ENCODE measurements at regions not wholly inside any gene's neighbourhood (a gene's known extent, or its start where the extent isn't known, plus 50 kb on each side); places are given as distances from the start of the nearest gene placed in this dataset.

- no peak for DNase-seq
Measured at GRCh38 chr2:195606179-195606578, 50.8 kb upstream of the SLC39A10 start.

DNA sequence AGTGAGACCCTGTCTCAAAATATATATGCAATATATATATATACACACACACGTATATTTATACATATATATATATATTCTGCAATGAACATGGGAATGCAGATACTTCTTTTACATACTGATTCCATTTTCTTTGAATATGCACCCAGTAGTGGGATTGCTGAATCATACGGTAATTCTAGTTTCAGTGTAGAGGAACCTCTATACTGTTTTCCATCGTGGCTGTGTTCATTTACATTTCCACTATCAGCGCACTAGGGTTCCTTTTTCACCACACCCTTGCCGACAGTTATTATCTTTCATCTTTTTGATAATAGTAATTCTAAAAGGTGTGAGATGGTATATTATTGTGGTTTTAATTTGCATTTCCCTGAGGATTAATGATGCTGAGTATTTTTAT, 52.3 kb upstream of the SLC39A10 start:
- no peak for DNase-seq

DNA sequence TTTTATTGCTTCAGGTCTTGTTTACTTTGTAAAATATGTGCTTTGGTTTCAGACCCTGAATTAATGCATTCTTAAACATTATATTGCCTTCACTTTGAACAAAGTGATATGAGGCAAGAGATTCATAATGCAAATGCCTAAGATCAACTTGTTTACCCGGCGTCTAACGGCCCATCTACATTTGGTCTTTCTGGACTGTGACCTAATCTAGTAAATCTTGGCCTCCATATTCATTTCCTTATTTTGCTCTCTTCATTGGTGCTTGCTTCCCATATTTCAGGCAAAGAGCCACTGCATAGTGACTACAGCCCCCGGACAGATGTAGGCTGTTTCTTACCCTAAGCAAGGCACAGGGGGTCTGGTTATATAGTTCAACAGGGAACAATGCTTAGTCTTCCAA, 53.0 kb upstream of the SLC39A10 start:
- no peak for DNase-seq

GRCh38 chr2:195603408-195603807, 53.6 kb upstream of the SLC39A10 start:
- no peak for DNase-seq

DNA sequence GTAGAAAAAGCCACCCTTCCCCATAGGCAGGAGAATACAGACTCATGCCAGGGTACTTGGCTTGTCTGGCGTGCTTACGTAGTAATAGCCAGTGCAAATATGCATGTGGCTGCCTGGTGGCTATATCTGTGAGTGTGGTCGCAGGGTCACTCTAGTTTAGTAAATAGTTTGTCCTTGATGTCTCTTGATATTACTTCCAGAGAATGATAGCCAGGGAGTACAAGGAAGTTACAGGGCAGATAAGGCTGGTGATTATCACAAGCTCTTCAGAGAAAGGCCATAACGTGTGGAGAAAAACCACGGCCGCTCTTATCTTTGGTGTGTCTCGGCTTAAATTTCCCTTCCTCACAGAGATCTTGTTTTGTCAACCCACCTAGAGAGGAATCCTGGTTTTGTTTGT, 54.3 kb upstream of the SLC39A10 start:
- no peak for DNase-seq

DNA sequence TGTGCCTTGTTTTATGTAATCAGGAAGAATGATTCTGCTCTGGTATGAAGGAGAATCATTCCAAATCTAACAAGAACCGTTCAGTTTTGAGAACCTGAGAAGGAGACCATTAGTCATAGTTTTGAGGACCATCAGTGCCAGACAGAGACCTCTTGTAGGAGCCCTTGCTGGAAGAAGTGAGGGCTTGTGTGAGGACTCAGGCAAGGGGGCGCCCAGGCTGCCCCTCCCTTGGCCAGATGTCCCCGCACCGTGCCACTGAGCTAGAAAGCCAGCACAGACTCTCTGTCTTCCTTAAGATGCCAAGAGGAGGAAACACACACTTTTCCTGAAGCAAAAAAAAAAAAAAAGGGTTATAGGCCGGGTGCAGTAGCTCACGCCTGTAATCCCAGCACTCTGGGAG, 55.7 kb upstream of the SLC39A10 start:
- DNase-seq: no peak

DNA sequence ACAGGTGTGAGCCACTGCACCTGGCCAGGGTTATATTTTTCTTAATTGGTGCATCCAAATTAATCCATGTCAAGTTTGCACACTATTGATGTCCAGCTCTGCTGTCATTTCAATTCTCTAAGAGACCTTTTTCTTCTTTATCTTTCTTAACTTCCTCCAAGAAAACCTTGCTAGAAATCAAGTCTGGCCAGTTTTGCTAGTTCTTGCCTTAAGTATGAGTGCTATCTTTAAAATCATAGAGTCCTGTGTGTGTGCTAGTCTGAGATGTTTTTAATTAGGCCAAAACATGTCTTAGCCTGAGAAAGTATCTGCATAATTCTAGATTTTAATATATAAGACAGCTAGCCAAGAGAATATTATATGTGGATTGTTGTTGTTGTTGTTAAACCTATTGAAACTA, 56.2 kb upstream of the SLC39A10 start:
- no peak for DNase-seq

DNA sequence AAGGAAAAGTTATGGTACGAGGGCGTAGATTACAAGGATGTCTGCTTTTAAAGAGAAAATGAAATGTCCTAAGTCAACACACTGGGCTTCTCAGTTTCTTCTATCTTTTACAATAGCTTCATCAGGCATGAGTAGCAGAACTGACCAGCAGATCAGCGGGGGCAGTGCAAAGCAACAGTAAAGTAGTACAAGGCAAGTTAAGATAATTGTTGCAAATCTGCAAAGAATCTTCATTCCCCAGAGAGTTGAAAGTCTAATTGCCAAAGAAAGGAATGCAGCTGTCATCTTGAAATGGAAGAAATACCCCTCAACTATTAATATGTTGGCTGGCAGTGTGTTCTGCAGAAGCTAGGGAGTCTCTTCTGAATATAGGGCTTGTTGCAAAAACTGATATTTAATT, 60.2 kb upstream of the SLC39A10 start:
- no peak for DNase-seq

DNA sequence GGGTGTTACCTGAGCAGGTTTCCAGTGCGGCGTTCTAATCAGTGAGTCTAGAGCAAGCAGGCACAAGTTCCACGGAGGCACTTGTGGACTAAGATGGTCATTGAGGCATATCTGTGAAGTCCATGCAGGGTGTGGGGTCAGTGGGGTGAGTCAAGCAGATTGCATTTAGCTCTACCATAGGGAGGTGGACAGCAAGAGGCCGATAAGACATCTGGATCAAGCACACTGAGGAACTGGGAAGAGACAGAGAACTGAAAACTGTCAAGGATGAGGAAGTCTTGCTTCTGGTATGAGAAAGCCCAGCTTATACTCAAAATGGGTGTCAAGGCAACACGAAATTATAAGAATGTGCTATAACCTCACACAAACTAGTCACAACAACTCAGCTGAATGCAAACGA, 61.2 kb upstream of the SLC39A10 start:
- no peak for DNase-seq

DNA sequence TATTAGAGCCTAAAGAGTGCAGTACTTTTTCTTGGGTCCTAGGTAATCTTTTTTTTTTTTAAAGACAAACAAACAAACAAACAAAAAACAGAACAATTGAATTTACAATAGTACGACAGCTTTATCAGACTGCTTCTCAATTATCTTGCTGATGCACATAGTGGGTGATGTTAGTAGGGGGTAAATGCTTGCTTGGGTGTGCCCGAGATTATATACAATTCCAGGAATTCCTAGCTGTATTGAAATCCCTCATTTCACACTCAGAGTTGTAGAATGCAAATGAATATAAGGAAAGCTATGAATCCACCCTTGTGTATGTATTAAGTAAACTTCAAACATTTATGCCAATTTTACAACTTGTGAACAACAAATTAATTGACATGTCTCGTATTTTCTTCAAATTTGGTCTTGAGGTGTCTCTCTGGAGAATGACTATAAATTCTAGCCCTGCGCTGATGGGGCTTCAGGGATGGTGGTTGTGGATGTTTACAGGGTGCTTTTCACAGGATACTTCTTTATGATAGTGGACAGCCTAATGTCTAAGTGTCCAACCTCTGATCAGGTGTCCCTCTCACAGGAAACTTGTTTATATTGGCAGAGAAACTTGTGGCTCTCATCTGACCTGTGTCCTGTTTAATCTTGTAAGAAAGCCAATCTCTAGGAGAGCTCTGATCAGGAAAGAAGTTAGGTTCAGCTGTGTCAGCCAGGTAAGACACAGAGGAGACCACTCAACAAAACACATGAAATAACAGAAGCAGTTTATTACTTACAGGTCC, 61.9 kb upstream of the SLC39A10 start:
- no peak for DNase-seq

- no peak for DNase-seq
Measured at GRCh38 chr2:195594248-195594647, 62.8 kb upstream of the SLC39A10 start.

GRCh38 chr2:195592105-195592504, 64.9 kb upstream of the SLC39A10 start:
- no peak for DNase-seq

GRCh38 chr2:195590861-195591205, 66.2 kb upstream of the SLC39A10 start:
- no peak for DNase-seq

- no peak for DNase-seq
Measured at GRCh38 chr2:195590199-195590860, 66.7 kb upstream of the SLC39A10 start.

- DNase-seq: no peak
Measured at GRCh38 chr2:195587966-195588365, 69.1 kb upstream of the SLC39A10 start.

GRCh38 chr2:195586062-195586714, 70.8 kb upstream of the SLC39A10 start:
- DNase-seq: no peak

DNA sequence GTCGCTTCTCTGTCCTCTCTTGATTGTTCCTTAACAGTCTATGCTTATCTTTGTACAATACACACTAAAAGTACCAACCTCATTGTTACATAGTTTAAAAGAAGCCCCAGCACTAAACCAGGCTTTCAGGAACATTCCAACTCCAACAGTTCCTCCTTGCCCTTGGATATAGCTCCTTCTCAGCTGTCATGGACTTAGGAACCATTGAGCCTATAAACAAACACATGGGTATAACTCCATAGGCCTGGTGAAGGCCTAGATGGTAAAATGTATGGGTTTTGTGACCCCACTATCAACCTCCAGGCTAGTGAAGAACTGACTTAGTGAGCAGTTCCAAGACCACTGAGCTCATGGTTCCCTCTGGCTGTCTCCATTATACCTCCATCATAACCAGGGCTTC, 74.8 kb upstream of the SLC39A10 start:
- DNase-seq: no peak

DNA sequence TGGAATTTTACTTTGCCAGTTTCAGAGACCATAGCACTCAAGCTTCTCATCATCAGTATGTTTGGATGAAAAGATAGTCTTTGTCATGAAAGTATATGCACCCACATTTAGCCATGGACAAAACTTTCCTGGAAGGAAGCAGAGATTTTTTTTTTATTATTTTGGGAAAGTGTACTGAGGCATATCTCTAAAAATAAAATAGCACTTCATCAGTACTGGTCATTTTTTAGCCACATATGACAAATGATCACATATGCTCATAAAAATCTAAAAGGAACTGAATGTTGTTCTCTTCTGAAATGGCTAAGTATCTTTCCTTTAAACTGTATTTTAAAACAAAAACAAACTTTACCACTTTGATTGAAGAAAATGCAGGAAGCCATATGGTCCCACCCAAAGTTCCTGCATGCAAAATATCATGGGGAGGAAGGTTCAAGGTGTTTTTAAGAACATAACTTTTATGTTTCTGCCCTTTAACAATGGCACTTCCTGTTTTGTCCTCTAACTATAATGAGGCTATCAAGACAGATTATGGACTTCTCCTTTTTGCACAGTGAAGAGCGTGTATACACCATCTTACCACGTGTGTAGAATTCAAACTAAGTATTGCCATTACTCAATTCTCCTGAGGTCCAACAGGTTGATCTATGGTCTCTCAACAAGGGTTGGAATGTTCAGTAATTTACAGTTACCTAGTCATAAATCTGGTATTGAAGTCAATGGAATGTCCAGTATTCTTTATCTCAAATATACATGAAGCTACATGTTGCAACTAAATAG, 77.1 kb upstream of the SLC39A10 start:
- DNase-seq: no peak

- DNase-seq: no peak
Measured at GRCh38 chr2:195575879-195576401, 81.1 kb upstream of the SLC39A10 start.

DNA sequence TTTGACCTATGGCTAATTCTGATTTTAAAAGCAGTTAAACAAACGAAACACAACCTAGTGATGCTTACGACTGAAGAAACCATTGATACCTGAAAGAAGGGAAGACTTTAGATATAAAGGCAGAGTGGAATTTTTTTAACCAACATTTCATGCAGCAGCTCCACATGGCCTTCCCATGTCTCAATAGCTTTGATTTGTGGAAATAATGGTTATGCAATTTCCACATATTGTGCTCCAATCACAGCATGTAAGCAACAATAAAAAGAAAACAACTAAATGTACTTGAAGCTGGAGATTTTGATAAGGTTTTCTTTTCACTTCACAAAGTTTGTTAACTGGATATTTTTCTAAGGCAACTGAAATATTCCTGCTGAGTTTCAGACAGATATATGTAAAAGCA, 82.0 kb upstream of the SLC39A10 start:
- DNase-seq: no peak

GRCh38 chr2:195574312-195574711, 82.7 kb upstream of the SLC39A10 start:
- DNase-seq: no peak

DNA sequence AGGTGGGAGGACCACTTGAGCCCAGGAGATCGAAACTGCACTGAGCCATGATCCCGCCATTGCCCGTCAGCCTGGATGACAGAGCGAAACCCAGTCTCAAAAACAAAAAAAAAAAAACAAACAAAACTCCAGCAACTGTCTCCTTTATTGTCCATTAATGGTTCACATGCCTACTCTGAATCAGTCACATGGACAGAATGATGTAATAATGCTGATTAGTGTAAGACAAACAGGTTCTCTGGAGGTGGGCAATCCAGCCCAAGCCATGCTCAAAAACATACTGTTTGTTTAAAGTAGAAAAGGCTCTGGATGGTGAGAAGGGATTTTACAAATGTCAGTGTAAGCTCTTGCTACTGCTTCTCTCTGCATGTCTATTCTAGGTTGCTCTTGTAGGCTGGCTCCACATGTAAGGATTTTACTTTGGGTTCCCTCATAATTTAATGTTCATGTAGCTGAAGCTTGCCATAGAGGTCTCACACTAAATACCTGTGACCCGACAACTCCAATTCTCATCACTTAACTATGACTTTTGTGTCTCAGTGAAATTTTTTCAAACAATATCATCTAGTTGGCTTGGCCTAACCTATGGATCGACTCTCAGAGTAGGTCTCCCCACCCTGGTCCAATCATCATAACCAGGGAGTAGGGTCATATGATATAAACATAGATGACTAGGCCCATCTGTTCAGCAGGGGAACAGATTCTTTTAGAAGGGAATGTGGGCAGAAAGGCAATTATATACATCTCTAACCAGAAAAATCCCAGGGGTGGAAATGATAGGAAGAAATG, 83.9 kb upstream of the SLC39A10 start:
- DNase-seq: no peak
